ENCODE measurements at regions not wholly inside any gene's neighbourhood (a gene's known extent, or its start where the extent isn't known, plus 50 kb on each side); places are given as distances from the start of the nearest gene placed in this dataset.

DNA sequence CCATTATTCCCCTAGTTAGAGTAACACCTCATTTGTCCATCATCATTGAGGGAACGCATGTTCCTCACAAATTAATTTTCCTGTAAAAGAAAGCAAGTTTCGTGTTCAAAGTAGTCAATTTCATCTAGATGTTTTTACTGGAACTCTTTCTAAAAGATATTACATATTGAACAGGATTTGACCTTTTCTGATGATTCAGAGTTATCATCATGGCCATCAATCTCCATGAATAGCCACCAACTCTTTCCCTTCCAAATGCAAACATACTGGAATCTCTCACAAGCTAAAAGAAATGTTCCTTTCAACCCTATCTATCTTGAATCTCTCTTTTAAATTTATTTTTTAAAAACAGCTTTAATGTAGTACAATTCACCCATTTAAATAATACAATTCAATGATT lies 263.1 kb upstream of the FAR2 start:
- DNase-seq, result no peak

DNA sequence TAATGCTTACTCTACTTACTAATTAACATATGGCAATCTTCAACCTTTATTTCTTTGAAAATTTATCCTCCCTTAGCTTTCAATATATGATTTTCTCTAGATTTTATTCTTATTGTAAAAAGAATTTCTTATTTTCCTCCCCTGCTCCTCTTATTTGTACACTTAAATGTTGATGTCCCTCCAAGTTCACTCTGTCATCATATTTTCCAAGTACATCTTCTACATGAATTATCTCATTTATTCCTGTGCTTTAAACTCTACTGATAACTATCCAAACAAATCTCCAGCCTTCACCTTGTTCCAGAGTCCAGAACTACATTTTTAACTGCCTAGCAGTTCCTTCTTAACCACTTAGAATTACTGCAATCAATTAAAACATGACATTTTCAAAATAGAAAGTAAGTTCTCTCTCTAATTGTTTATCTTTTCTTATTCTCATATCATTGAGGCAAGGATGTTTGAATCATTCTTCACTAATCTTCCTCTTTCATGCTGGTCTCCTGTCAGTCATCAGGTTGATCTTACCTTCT lies 261.6 kb upstream of the FAR2 start:
- DNase-seq, result no peak

DNA sequence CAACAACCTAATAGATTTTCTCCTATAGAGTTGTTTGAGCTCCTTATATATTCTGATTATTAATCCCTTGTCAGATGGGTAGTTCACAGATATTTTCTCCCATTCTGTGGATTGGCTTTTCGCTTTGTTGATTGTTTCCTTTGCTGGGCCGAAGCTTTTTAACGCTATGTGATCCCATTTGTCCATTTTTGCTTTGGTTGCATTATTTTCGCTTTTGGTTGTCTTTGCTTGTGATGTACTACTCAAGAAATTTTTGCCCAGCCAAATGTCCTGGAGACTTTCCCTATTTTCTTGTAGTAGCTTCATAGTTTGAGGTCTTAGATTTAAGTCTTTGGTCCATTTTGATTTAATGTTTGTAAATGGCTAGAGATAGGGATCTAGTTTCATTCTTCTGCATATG lies 258.4 kb upstream of the FAR2 start:
- DNase-seq, result no peak

GRCh38 chr12:28891126-28891525 lies 258.0 kb upstream of the FAR2 start:
- DNase-seq, result no peak

GRCh38 chr12:28893365-28893764 lies 255.7 kb upstream of the FAR2 start:
- no peak for DNase-seq

DNA sequence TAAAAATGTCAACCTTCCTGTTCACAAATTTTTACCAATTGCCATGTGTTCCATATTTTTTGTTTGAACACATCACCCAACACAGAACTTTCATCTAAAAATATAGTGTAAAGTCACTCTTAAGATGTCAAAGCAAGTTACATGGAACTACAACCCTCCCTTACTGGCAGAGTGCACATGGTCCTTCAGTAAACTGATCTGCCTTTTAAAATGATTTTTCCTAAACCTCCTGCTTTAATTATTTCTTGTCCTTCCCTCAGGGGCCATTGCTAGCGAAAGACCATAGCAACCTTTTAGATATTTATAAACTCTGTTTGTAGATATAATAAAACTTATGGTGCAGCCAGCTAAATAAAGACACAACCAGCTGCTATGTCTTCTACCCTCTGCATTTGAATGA lies 255.2 kb upstream of the FAR2 start:
- DNase-seq, result no peak

GRCh38 chr12:28896421-28896820 lies 252.7 kb upstream of the FAR2 start:
- no peak for DNase-seq

- DNase-seq, result no peak
Observed at GRCh38 chr12:28898038-28898437, 251.0 kb upstream of the FAR2 start.

DNA sequence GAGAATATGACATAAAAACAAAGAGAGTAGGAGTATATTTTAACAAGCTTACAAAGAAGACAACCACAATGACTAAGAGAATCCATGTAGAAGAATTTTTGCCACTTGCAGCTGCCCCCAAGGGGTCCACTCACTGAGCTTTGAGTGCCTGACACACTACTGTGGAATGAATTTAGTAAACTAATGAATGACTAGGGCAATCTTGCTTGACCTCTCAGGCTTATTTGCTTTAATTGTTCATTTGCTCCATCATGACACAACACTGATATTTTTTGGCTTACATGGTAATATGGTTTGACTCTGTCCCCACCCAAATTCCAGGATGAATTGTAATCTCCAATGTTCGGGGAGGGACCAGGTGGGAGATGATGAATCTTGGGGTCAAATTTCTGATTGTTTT lies 249.1 kb upstream of the FAR2 start:
- no peak for DNase-seq

DNA sequence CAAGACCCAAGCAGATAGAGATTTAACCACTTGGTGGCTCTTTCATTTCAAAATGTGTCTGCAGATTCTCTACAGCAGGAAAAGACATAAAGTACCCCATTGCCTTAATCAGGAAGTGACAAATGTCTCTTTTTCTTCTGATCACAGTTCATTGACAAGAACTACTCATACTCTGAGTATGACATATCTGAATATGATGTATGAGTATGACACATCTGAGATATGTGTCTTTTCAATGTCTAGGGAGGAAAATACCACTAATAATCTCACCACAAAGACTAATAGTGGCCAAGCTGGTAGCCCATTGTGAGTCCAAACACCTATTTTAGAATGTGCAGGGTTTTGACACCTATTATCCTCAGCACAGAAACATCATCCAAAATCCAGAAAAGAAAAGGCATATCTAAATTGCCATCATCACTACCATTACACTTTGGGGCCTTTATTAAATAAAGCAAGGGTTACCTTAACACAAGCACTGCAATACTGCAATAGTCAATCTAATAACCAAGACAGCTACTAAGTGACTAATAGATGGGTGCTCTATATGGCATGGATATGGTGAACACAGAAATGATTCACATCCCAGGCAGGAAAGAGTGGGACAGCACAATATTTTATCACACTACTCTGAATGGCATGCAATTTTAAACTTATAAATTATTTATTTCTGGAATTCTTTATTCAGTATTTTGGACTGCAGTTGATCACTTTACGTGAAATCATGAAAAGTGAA lies 243.7 kb upstream of the FAR2 start:
- DNase-seq, result no peak

DNA sequence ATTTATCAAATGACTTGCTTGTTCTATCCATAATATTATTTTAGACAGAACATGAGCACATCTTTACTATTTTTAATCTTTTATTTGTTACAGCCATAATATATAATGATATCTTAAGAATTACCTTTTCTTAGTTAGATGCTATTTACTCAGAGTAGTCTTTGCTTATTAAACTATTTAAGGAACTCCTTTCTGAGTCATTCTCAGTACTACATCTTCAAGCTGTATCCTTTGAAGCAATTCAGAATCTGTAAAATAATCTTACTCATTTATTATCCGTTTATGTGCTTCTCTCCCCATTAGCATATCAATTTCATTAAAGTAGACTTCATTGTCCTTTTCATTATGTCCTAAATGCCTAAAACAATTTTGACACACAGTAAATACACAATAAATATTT lies 240.4 kb upstream of the FAR2 start:
- DNase-seq, result no peak

DNA sequence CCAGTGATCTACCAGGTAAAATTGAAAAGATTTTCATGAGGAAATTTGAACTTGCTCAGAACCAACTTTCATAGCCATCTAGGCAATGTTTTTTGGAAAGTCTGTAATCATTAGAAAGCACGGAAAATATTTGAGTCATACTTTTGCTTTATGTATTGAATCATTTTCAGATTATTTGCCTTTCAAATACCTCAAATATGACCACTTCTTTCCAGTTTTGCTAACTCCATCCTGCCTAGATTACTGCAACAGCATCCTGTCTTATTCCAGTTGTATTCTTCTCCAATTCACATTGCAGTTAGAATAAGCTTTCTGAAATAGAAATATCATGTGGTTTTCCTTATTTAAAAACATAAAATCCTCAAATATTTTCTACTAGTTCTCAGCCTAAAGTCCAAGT lies 239.8 kb upstream of the FAR2 start:
- DNase-seq, result no peak

GRCh38 chr12:28925719-28926376 lies 223.2 kb upstream of the FAR2 start:
- DNase-seq, result no peak

DNA sequence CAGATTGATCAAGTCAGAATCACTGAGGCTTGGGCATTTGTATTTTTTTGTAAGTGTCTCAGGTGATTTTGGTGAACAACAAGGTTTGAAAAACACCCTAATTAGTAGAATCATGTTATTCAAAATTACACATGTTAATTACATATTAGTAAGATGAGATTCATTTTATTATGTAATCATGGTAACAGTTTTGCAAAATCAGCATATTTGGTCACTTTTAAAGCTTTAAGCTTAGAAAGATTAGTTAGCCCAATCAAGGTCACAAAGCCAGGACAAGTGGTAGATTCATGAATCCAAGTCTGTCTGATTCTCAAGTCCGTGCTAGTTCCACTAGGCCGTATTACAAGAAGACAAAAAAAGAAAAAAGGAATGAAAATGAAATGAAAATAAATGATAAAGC lies 218.4 kb upstream of the FAR2 start:
- DNase-seq, result no peak

DNA sequence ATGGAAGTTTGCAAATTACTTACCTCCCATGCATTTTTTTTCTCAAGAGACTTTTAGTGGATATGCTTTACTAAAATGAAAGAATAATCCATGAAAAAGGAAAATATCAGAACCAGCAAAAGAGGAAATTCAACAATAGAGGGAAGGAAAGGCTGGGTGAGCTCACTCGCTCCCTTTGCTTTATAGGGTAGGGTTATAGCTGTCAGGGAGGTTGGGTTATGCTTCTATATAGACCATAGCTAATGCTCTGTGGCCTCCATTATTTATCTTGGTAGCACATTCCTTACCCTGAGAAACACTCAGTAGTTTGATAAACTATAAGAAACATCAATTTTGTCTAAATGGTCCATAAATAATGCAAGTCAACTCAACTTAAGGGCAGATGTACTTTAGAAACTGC lies 215.9 kb upstream of the FAR2 start:
- DNase-seq, result no peak

- no peak for DNase-seq
Observed at GRCh38 chr12:28933864-28934527, 215.1 kb upstream of the FAR2 start.

DNA sequence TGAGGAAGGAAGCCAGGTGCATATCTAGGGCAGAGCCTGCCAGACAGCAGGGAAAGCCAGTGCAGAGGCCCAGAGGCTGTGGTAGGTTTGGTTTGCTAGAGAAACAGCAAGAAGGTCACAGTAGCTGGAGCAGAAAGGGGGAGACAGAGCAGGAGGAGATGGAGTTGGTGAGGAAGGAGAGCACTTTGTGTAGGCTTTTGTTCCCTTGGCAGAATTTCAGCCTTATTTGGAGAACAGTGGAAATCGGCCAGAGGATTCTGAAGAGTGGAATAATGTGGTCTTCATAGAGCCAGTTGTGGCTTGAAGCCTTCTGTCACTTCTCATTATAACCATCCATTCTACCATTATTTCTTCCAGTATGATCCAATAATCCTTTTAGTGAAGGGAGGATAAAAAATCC lies 212.9 kb upstream of the FAR2 start:
- DNase-seq, result no peak

GRCh38 chr12:28936711-28937110 lies 212.4 kb upstream of the FAR2 start:
- DNase-seq, result no peak

GRCh38 chr12:28937196-28937595 lies 211.9 kb upstream of the FAR2 start:
- DNase-seq, result no peak

GRCh38 chr12:28938056-28938455 lies 211.0 kb upstream of the FAR2 start:
- DNase-seq, result no peak

GRCh38 chr12:28938581-28939235 lies 210.4 kb upstream of the FAR2 start:
- DNase-seq, result no peak

GRCh38 chr12:28939427-28939826 lies 209.7 kb upstream of the FAR2 start:
- no peak for DNase-seq

DNA sequence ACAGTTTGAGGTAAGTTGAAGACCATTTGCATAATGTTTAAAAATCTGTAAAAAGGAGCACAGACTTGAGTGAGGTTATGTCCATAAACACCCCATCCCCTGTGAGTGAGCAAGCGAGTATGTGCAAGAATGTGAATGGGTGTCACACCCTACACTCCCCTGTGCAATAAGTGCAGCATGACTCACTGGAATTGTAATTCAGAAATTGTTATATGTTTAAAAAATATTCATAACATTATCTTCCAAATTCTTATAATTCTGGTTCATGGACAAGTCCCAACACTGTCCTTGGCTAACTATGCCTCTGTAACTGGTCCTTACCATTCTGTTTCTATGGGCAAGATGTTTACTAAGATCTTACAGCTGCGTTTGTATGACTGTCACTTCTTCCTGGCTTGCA lies 207.8 kb upstream of the FAR2 start:
- DNase-seq, result no peak

DNA sequence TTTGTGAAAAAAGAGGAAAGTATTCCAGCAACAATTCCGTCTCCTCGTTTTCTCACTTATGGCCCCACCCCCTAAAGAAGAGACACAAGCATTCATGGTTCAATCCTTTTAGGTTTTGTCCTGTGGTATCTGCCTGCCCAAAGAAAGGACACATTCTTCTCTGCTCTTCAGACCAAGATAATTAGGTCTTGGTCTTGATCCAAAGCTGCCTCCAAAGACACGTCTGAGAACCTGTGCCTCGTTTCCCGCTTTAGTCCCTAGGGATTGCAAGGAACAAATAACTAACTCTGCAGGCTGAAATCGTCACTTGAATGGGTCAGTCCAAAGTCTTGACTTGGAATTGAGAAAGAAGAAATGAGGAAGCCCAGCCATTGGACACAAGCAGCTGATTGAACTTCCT lies 202.7 kb upstream of the FAR2 start:
- DNase-seq, result no peak

All from activated T-cell treated with anti-CD3 and anti-CD28 coated beads, Interleukin-2, amount 50 U/mL, for 48 hours (primary cell).